GM21619 (cell line): ENCODE measurements at regions not wholly inside any gene's neighbourhood (a gene's known extent, or its start where the extent isn't known, plus 50 kb on each side); places are given as distances from the start of the nearest gene placed in this dataset.

Source experiments
- ATAC-seq: cut with Tn5 transposase; IDR thresholded peaks from one replicate; pipeline ENCODE4 v1.9.1; 2021; ENCODE audit not compliant: unreplicated experiment

DNA sequence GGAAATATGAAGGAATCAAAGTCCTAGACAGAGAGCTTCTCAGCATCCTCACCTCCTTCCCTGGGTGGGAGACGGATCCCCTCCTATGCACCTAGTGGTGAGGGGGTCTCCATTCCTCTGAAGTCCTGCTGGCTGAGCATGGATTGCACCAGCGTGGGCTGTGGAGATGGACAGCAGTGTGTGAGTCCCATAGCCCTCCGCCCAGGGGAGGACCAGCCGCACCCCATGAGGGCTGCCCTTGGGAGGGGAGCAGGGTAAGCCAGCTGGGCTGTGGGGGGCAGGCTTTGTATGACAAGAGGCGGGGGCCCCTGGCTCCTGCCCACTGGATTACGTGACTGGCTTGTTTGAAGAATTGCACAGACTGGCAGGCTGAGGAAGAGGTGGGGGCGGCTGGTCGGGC lies 768.2 kb downstream of the GALR1 start:
- ATAC-seq: no peak

DNA sequence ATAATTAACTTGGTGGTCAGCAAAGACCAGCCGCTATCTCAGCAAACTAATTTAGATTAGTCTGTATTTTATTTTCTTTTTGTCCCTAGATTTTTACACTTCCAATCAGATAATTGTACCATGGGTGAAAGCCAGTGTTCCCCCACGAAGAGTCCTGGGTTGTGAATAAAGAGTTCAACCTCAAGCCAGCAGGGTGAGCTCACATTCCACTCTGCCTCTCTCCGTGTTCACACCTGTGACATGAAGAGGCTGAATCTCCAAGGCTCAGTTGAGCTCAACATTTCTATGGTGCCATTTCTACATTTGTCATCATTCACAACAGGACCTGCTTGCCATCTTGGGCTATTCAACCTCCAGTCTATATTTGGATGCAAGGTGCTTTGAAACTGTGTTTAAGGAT lies 771.5 kb downstream of the GALR1 start:
- ATAC-seq: no peak

DNA sequence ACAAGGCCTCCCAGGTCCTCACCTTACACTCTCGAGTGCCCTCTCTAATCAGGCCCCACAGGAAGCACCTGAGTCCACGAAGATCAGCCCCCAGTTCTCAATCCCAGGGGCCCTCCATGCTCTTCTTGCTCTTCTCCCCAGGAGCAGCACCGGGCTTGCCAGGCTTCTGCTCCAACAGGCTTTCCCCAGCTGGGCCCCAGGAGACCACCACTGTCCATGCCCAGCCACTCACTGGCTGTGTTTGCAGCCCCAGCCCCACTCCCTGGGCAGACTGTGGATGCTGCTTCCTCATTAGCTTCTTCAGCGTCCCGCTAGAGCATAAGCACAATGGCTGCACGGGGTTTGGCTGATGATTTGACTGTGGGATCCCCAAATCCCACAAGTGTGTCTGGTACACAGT lies 781.9 kb downstream of the GALR1 start:
- ATAC-seq: no peak

DNA sequence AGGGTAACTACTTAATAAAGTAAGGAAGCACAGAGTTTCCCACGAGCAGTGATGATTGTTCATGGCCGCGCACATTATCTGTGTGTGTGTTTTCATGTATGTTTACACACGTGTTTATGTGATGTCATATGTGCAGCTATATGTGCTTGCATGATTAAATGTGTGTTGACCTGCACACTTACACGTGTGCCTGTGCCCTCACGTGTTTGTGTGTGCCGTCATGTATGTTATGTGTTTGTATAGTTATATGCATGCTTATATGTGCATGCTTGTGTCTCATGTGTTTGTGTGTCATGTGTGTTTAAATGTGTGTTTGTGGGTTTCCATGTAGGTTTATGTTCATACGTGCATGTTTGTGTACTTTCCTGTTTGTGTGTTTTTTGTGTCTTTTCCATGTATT lies 782.3 kb downstream of the GALR1 start:
- ATAC-seq: no peak

DNA sequence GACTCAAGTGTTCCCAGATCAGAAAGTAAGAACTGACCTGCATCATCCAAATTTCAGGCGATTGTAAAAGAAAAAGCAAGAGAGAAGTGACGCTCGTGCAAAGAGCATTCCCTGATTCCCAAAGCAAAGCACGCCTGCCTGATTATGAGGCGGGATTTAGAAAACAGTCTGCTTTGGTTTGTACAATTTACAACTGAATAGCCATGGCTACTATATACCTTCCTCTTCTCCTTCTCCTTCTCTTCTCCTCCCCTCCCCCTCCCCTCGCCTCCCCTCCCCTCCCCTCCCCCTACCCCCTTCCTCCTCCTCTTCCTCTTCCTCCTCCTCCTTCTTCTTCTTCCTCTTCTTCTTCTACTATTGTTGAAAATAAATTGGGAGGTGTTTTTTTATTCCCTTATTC lies 782.9 kb downstream of the GALR1 start:
- no peak for ATAC-seq

DNA sequence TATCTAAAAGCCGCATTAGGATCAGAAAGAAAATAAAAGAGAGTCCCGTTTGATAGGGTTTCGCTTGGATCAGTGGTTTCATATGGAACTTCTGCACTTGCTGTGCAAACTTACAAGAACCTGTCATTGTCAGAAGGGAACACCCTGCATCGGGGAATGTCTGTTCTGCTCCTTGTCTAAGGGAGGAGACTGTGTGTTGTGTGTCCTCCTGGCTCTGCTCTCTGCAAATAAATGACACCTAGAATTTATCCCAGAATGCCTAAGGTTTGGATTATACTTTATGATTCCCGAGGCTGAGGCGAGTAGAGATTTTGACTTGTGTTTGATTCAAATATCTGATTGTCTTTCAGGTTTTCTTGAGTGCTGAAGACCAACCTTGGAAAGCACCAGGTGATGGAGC lies 785.1 kb downstream of the GALR1 start:
- no peak for ATAC-seq

DNA sequence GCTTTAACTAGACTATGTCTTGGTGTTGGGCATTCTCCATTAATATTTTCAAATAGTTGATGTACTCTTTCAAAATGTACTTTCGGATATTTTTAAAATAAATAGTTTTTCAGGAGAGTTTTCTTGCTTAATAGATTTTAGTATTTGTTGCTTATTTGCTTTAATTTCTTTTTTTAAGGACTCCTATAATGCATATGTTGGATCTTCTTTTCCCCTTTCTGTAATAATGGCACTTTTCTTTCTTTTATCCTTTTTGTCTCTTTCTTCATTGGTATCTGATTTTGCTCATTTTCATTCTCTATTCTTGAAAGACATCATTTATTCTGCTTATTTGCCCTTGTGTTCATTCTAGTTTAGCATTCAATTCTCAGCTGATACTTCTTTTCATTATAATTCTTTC lies 791.6 kb downstream of the GALR1 start:
- no peak for ATAC-seq

DNA sequence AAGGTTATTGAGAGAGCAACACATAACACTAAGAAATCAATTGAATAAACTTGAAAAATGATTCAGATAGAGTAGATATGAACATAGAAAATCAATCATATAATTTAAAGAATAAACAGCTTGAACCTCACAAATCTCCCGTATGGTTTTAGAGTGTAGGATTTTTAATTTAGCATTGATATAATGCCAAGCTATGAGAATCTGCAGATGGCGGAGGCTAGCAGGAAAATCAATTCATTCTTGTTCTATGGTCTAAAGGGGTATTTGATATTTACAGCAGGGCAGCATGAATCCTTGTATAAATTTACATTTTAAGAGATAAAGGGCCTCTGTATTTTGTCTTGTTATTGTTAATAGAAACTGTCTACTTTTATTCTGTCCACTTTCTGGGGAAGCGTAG lies 797.0 kb downstream of the GALR1 start:
- ATAC-seq: no peak

DNA sequence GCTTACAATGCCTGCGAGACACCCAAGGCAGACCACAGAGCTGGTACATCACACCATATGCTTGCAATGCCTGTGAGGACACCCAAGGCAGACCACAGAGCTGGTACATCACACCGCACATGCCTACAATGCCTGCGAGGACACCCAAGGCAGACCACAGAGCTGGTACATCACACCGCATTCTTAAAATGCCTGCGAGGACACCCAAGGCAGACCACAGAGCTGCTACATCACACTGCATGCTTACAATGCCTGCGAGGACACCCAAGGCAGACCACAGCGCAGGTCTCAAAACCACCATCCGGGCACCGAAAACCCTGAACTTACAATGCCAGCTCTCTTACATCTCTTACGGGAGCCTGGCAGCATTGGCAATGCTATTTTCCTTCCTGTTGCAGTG lies 799.6 kb downstream of the GALR1 start:
- ATAC-seq: no peak

DNA sequence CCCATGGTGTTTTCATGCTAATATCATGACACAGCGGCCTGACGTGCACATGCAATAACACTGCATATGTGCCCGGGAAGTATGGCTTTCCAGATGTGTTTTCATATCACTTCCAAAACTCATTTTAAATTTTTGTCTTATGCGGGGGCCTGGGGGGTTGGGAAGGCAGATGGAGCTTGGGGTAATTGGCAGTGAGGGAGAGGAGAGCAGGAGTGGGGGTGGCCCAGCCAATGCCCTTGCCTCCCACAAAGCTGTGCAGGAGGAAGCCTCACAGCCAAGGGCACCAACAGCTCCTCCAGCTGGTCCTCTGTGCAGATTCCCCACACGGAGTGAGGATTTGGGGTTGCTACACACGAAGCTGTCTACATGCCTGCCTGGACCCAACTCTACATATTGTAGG lies 805.2 kb downstream of the GALR1 start:
- ATAC-seq: no peak

DNA sequence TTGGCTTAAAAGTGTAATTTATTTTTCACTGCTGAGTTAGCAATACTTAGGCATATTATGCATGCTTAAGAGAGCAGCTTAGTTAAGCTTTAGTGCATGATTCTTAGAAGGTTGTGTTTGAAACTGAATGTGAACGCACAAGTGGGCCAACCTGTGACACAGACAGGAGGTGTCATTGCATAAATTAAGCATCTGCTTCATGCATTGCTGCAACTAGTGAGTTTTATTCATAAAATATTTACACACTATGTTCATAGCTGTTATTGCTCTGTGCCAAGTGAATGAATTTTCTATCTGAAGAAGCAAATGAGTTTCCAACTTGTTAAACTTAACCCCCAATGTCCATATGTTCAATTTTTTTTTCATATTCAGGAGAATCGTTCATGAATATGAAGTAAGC lies 806.4 kb downstream of the GALR1 start:
- ATAC-seq: no peak

DNA sequence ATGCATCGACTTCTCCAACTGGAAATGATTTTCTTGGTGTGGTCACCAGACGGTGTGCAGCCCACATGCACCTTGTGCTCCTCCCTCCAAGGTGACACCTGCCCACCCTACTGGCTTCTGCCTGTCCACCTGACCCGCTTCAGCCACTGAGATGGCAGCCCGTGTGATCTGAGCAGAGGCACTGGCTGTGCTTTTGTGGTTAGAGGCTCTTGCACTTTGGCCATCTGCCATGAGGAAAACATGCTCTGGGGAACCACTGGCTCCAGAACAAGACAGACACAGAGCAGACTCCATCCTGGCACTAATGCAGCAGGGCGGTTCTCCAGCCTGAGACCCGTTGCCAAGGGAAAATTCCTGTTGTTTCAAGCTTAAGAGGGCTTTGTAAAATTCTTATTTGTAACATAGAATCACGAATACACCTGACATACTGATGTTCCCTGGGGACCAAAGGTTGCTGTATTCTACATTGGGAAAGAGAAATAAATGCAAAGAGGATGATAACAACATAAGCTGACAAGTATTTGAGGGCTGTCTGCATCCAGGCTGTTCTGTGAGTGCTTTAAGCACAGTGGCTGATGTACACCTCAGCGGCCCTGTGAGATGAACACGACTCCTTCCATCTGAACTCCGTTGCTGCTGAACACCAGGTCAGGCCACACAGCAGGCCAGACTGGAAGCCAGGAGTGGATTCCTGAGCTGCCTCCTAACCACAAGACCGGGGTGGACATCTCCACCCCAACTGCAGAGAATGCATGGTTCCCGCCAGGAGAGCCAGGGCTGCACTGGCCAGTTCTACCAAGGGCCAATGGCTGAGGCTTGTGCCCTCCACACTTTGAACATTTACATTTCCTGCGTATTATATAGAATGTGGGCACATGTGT lies 820.4 kb downstream of the GALR1 start:
- ATAC-seq: no peak

DNA sequence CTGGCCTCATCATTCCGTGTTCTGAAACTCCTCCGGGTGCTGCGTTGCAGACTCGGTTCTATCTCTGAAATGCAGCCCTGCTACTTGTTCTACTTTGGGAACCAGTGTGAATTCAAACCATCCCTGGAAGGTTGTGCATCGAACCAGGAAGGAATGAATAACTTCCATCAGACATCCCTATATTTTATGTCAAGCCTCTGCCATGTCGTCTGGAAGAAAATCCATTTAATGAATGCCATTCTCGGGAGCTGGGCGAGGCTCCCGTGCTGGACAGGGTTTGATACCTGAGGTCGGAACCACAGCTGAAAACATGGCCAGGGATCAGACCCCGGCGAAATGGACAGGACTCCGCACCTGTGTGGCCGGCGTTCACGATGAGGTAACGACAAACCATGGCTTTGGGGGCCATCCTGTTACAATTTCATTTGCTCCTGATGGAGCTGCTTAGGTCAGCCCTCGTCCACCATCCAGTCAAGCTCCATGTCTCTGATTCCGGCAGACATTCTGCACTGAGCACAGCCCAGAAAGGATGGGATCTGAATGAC lies 821.6 kb downstream of the GALR1 start:
- ATAC-seq: no peak

DNA sequence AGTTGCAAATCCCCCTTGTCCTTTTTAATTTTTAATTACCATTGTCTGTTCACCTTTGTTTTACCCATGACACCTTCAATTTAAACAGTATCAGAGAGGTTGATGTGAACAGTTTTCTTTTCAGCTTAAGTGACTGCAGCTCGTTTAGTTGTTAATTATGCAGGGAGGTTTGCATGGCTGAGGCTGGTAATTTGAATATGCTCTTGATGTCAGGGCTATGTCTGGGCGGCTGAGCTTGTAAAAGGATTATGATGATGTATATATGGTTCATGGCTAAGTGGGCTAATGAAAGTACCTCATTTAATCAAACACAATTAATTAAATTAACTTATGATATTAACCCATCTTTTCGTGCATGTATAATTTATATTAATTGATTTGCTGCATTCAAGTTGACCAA lies 822.1 kb downstream of the GALR1 start:
- no peak for ATAC-seq

DNA sequence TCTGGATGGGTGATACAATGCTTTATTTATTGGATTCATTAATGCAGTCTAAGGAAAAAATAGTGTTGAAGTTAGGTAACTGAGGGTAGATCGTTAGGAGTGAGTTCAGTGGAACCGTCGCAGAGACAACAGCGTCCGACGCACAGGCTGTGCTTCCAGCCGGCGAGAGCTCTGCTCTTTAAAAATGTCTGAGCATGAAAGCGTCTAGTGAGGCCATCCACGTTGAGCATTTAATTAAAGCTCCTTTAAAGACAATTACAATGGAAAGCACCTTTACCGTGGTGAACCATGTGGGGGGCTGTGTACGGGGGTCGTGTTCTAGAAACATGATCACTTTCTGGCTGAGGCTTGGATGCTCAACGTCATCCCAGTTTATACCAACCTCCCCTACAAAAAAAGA lies 822.7 kb downstream of the GALR1 start:
- no peak for ATAC-seq

DNA sequence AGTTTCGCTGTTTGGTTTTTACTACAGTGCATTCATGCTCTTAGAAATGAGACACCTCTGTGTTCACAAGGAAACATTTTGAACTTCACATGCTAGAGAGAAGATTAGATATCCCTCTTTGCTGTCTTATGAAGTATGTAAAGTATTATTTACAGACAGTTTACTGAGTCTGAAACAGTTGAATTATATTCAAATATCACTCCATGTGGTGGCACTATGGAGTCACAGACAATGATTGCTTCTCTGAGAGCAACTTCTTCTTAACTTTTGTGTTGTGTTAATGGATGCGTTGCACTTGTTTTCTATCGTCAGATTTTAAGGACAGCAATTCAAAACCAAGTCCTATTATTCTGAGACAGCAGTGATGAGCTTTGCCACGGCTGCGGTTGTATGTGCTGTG lies 823.6 kb downstream of the GALR1 start:
- ATAC-seq: no peak

DNA sequence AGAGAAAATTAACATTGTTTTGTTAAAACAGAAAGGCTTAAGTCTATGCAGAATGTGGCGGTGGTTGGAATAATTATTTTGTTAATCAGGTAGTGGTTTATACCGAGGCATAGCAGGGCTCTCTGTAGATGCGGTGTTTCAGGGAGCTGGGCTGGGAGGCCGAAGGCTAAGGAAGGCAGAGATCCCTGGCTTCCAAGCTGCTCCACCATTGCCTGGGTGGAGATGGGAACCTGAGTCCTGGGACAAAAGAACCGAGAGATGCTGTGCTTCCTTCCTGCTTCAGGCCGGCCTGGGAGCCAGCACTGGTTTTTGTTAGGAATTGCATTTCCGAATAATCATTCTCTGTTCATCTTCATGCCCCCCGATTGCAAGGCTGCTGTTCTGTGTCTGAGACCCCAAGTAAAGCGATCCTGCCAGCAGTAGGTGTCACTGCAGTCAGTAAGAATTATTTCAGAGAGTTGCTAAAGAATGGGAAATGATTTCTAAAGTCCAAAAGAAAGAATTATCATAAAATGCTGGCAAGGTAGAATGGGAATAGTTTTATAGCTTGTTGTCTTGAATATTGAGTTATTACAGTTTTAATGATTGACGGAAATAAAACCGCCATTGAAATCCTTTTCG lies 824.9 kb downstream of the GALR1 start:
- ATAC-seq: no peak

DNA sequence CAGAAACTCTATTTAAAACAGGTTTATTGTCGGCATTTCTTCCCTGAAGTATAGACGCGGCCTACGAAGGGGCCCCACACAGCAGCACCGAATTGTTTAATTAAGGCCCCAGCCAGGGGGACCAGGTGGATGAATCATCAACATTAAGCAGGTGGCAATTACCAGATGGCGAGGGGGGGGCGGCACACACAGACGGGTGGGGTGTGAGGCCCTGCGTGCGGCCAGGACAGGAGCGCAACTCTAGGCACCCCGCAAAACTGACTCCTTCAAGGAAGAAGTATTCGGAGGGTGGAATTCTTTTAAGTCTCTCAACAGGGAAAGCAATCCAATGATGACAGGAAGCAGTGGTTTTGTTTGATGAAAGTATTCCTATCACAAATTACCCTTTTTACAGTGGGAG lies 830.4 kb downstream of the GALR1 start:
- ATAC-seq: no peak

DNA sequence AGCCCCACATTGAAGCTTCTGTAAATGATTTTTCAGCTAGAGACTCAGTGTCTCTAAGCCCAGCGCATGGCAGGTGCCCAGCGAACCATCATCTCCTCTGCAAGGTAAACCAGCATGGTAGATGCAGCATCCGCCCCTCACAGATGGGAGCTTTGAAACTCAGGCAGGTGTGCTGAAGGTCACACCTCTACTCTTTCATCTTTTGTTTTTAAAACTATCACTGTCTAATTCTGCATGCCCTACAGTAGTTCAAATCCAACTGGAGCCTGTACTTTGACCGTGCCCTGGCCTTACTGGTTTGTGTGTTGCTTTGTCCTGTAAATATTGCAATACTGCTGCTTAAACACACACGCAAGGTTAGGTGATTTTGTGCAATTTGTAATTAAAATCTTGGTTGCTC lies 831.1 kb downstream of the GALR1 start:
- ATAC-seq: no peak

DNA sequence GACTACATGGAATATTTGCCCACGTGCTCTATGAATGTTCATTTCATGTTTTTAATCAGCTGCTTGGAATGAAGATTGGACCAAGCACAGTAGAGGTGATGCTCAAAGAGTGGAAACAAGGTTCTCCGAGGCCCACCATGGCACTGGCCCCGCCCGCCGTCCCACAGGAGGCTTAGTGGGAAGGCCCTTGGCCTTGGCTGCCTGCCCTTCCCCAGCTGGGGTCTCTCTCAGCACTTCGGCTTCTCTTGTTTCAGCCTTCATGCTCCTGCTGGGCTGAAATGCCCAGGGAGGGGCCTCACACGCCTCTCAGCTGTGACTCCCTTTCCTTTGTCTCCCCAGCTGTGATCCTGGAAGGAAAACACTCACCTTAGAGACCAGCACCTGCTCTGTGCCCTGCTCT lies 833.2 kb downstream of the GALR1 start:
- ATAC-seq: no peak

DNA sequence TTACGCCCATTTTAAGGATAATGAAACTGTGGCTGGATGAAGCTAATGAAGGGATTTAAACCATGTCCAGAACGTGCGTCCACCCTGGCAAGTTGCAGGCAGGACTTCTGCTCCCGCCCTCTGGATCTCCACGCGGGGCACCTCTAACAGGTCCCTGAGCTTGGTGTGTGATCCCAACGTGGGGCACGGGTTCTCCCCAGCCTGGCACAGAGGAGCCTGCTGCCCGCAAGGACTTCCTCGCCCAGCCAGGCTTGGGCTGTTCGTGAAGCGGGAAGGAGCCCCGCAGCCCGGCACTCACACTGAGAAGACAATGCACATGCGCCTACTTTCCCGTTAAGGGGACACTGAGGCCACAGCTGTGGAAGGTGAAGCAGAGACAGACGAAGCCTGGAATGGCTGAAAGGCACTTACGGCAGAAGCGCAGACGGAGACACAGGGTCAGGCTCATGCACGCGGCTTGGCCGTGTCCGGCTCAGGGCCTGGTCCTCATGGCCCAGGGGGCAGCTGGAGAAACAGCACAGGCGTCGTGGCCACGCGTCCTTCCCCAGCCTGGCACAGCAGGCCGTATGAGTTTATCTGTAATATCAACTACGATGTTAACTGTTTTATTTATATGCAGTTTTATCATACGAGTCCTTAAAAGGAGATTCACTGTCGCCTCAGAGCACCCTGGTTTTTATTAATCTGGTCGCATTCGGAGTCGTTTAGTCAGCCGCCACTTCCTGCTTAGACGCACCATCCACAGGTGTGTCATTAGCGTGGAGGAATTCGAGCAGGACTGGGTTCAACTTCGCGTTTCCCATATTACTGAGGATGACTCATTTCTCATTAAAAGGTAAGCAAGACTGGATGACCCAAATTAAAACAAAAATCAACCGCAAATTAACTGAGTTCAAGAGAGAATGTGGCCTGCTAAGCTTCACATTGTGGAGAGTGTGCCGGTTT lies 835.9 kb downstream of the GALR1 start:
- ATAC-seq: no peak
